Stimulated activated memory B cell treated with anti-CD40 and anti-IgM and Interleukin-4, amounts not matched to agents 10 μg/mL and 1 μg/mL and 100 μg/mL, for 72 hours (primary cell): ENCODE measurements at regions not wholly inside any gene's neighbourhood (a gene's known extent, or its start where the extent isn't known, plus 50 kb on each side); places are given as distances from the start of the nearest gene placed in this dataset.
"Not testable (repeated sequence)": the region's sequence is repeated elsewhere in the genome, so short reads cannot be mapped to it uniquely, and the experiment has no call there.

Source experiments
- ATAC-seq: fragments of 150-1000 bp; cut with Tn5 transposase; 2 replicates; pipeline ENCODE4 v1.10.0; 2021
- H3K27ac Mint-ChIP-seq: one replicate; pipeline ENCODE4 v1.8.0; 2022; ENCODE audit warnings: mild to moderate bottlenecking, mixed read lengths
- H3K27me3 Mint-ChIP-seq: one replicate; pipeline ENCODE4 v1.8.0; 2022; ENCODE audit warnings: mixed read lengths
- H3K36me3 Mint-ChIP-seq: one replicate; pipeline ENCODE4 v1.8.0; 2022; ENCODE audit warnings: mixed read lengths
- H3K4me1 Mint-ChIP-seq: one replicate; pipeline ENCODE4 v1.8.0; 2022; ENCODE audit warnings: mixed read lengths
- H3K4me3 Mint-ChIP-seq: one replicate; pipeline ENCODE4 v1.8.0; 2022; ENCODE audit warnings: mild to moderate bottlenecking, moderate library complexity, mixed read lengths
- H3K9me3 Mint-ChIP-seq: one replicate; pipeline ENCODE4 v1.8.0; 2022; ENCODE audit warnings: mixed read lengths

- Mint-ChIP-seq H3K4me3 (no peak overlapping the region), H3K4me1 (no peaks in the 10 kb centered on the region), H3K36me3 (no peaks in the 10 kb centered on the region), H3K9me3 (no peaks in the 10 kb centered on the region), H3K27ac (no peak overlapping the region), H3K27me3 (peaks cover 4% of the 10 kb centered on the region)
- no peak for ATAC-seq
Measured at GRCh38 chr1:197985351-197985750, 68.2 kb downstream of the LHX9 start.

- Mint-ChIP-seq H3K27me3 (no peaks in the 10 kb centered on the region), H3K4me1 (no peaks in the 10 kb centered on the region), H3K36me3 (no peaks in the 10 kb centered on the region), H3K27ac (no peak overlapping the region), H3K4me3 (no peak overlapping the region), H3K9me3 (no peaks in the 10 kb centered on the region)
- no peak for ATAC-seq
Measured at GRCh38 chr1:197986817-197987216, 69.6 kb downstream of the LHX9 start.

DNA sequence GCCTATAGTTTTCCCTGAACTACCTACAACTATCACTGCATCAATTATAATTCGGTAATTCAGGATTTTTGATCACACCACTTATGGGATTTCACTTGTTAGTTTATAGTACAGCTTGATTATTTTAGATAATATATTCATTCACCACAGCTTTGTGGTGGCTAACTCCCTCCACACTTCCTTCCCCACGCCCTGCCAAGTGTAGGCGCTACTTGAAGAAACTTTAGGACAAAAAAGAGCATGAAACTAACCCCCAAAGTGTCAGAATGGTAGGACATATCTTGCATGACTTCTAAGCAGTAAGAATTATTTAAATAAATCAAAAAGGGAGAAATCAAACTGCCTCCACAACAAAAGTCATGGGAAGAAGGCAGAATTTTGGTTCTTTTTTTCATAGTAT, 70.1 kb downstream of the LHX9 start:
- Mint-ChIP-seq H3K4me3 (no peak overlapping the region), H3K27ac (no peak overlapping the region), H3K36me3 (no peaks in the 10 kb centered on the region)

GRCh38 chr1:197988581-197988980, 71.4 kb downstream of the LHX9 start:
- not testable (repeated sequence) for H3K4me3 Mint-ChIP-seq, H3K36me3 Mint-ChIP-seq, H3K27ac Mint-ChIP-seq, H3K4me1 Mint-ChIP-seq, ATAC-seq, H3K9me3 Mint-ChIP-seq, H3K27me3 Mint-ChIP-seq

More for the DNA sequence above, 70.1 kb downstream of the LHX9 start:
- no peaks in the 10 kb centered on the region for H3K9me3 Mint-ChIP-seq
- ATAC-seq = no peak
- H3K4me1 Mint-ChIP-seq = no peaks in the 10 kb centered on the region
- H3K27me3 Mint-ChIP-seq = no peaks in the 10 kb centered on the region

DNA sequence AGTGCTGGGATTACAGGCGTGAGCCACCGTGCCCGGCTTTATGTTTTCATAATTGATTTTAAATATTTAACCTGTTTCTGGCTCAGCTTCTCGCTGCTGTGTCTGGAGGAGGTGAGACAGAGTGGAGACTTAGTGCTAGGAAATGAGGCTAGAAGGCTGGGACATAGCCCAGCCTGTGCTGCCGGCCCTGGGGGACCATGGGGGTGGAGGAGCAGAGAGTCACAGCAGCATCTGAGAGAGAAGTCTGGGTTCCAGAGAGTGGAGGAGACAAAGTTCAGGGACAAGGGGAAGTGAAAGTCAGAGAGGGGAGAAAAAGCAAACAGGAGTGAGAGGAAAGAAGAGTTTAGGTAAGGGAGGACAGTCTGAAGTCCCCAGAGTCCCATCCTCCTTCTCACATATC, 71.9 kb downstream of the LHX9 start:
- Mint-ChIP-seq H3K27me3 (no peaks in the 10 kb centered on the region), H3K9me3 (no peaks in the 10 kb centered on the region), H3K4me3 (no peak overlapping the region), H3K4me1 (no peaks in the 10 kb centered on the region), H3K36me3 (no peaks in the 10 kb centered on the region), H3K27ac (no peak overlapping the region)
- no peak for ATAC-seq

DNA sequence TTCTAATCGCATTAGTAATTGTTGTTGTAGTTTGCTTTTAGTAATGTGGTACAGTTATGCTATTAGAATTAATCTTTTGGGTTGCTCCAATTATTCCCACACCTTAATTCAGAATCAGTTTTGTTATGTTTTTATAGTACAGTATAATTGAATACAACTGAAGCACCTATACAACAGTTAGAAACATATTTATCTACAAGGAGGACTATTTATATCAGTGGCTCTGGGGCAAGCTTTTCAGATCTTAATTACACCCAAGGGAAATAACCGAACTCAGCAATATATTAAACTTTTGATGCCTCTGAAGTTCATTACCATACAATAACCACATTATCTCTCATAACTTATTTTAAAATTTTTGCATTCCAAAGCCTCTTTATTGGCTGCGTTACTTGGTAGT, 74.4 kb downstream of the LHX9 start:
- Mint-ChIP-seq H3K27ac (no peak overlapping the region), H3K4me1 (no peaks in the 10 kb centered on the region), H3K36me3 (no peaks in the 10 kb centered on the region), H3K4me3 (no peak overlapping the region), H3K9me3 (no peaks in the 10 kb centered on the region), H3K27me3 (no peaks in the 10 kb centered on the region)
- ATAC-seq = no peak

GRCh38 chr1:197994907-197995407, 77.8 kb downstream of the LHX9 start:
- no peaks in the 10 kb centered on the region for H3K4me1 Mint-ChIP-seq
- H3K27ac Mint-ChIP-seq = no peak overlapping the region
- no peak for ATAC-seq
- H3K27me3 Mint-ChIP-seq = peaks cover 14% of the 10 kb centered on the region
- H3K9me3 Mint-ChIP-seq = no peaks in the 10 kb centered on the region
- no peaks in the 10 kb centered on the region for H3K36me3 Mint-ChIP-seq
- H3K4me3 Mint-ChIP-seq = no peak overlapping the region

GRCh38 chr1:197995408-197996258, 78.5 kb downstream of the LHX9 start:
- Mint-ChIP-seq H3K27ac (no peak overlapping the region), H3K27me3 (peaks cover 14% of the 10 kb centered on the region), H3K36me3 (no peaks in the 10 kb centered on the region), H3K4me1 (no peaks in the 10 kb centered on the region), H3K4me3 (no peak overlapping the region), H3K9me3 (no peaks in the 10 kb centered on the region)
- ATAC-seq = no peak

DNA sequence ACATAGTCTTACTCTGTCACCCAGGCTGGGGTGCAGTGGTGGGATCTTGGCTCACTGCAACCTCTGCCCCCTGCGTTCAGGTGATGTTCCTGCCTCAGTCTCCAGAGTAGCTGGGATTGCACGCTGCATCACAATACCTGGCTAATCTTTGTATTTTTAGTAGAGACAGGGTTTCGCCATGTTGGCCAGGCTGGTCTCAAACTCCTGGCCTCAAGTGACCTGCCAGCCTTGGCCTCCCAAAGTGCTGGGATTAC, 79.0 kb downstream of the LHX9 start:
- H3K4me3 Mint-ChIP-seq, H3K4me1 Mint-ChIP-seq, H3K9me3 Mint-ChIP-seq, H3K36me3 Mint-ChIP-seq, H3K27ac Mint-ChIP-seq, ATAC-seq: not testable (repeated sequence)
- H3K27me3 Mint-ChIP-seq = peaks cover 14% of the 10 kb centered on the region

DNA sequence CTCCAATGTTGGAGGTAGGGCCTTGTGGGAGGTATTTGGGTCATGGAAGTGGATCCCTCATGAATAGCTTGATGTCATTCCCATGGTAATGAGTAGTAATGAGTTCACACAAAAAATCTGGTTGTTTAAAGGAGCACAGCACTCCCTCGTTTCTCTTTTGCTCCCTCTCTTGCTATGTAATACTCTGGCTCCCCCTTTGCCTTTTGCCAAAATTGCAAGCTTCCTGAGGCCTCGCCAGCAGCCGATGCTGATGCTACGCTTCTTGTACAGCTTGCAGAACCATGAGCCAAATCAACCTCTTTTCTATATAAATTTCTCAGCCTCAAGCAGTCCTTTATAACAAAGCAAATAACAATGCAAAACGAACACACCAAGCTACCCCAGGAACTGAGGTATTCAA, 80.9 kb downstream of the LHX9 start:
- no peak for ATAC-seq
- Mint-ChIP-seq H3K36me3 (no peaks in the 10 kb centered on the region), H3K4me3 (no peak overlapping the region), H3K9me3 (no peaks in the 10 kb centered on the region), H3K27me3 (peaks cover 14% of the 10 kb centered on the region), H3K4me1 (no peaks in the 10 kb centered on the region), H3K27ac (no peak overlapping the region)

- no peaks in the 10 kb centered on the region for H3K9me3 Mint-ChIP-seq
- no peaks in the 10 kb centered on the region for H3K36me3 Mint-ChIP-seq
- no peak for ATAC-seq
Measured at GRCh38 chr1:198001776-198002408, 84.7 kb downstream of the LHX9 start.

DNA sequence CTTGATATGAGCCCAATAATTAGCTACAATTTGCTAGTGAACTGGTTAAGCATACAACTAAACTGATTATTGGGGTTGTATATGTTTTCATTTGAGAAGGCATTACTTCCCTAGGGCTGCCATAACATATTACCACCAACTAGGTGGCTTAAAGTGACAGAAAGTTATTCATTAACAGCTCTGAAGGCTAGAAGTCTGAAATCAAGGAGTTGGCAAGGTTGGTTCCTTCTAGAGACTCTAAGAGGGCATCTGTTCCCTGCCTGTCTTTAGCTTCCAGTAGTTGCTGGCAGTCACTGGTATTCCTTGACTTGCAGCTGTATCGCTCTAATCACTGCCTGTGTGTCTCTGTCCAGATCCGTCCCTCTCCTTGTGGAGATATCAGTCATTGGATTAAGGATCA, 86.3 kb downstream of the LHX9 start:
- Mint-ChIP-seq H3K9me3 (peaks cover 1% of the 10 kb centered on the region), H3K27me3 (peaks cover 6% of the 10 kb centered on the region), H3K4me3 (no peak overlapping the region), H3K4me1 (no peaks in the 10 kb centered on the region), H3K36me3 (no peaks in the 10 kb centered on the region), H3K27ac (no peak overlapping the region)
- ATAC-seq = peak; percentile 43

More at GRCh38 chr1:198001776-198002408, 84.7 kb downstream of the LHX9 start:
- Mint-ChIP-seq H3K4me1 (no peaks in the 10 kb centered on the region), H3K27ac (no peak overlapping the region), H3K27me3 (peaks cover 14% of the 10 kb centered on the region), H3K4me3 (no peak overlapping the region)

DNA sequence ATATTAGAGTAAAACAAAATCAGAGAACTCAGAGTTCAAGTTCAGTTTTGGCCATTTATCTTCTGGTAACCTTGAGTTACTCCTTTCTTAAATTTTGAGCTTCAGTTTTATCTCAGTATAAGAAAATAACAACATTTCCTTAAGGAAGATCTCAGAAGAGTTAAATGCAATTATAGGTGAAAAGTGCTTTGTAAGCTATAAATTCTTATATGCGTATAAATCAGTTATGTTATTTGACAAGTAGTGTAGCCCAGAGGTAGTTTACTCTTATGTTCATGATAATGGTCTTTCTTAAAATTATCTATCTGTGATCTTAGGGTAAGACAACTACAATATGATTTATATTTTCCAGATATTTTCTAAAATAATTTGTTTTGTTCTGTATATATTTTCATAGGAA, 89.8 kb downstream of the LHX9 start:
- Mint-ChIP-seq H3K4me3 (no peak overlapping the region), H3K27ac (no peak overlapping the region), H3K4me1 (no peaks in the 10 kb centered on the region), H3K27me3 (no peaks in the 10 kb centered on the region), H3K9me3 (peaks cover 21% of the 10 kb centered on the region), H3K36me3 (no peaks in the 10 kb centered on the region)
- no peak for ATAC-seq

DNA sequence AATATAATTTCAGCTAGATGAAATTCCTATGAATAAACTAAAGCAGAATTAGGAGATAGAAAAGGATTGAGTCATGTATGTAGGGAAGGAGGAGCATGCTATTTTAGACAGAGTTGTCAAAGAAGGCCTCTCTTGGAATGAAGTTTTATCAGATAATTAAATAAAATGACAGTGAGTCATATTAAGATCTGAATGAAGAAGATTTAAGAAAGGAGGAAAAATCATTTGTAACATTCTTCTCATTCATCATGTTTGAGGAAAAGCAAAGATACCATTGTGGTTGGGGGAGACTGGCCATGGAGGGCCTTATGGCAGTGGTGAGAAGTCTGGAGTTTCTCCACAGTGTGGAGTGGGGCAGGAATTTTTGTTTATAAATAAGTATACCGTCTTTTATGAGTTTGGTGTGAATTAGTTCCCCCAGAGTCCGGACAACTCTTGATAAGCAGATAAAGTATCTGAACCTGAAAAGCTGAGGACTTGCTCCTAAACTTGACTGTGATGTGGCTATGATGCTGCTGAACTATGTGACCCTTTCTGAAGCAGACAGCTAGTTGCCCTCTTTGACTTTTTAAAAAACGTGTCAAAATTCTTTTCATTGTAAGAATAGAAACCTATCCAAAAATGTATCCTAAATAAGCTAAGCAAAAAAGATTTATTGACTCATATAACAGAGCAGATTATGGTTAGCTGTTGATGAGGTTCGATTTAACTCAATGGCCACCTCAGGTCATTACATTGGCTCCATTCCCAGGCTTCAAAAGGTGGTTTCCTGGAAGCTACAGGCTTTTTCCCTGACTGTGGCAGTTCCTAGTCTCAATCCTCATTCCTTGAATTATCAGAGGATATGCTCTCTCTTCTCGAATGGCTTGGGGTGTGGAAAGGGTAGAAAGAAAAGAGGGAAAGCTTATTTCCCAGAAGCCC, 90.8 kb downstream of the LHX9 start:
- H3K9me3 Mint-ChIP-seq = peaks cover 21% of the 10 kb centered on the region
- no peaks in the 10 kb centered on the region for H3K36me3 Mint-ChIP-seq
- H3K27me3 Mint-ChIP-seq = no peaks in the 10 kb centered on the region
- H3K4me1 Mint-ChIP-seq = no peaks in the 10 kb centered on the region
- ATAC-seq = no peak
- H3K27ac Mint-ChIP-seq = no peak overlapping the region
- H3K4me3 Mint-ChIP-seq = no peak overlapping the region

- Mint-ChIP-seq H3K4me3 (no peak overlapping the region), H3K4me1 (no peaks in the 10 kb centered on the region), H3K27me3 (peaks cover 8% of the 10 kb centered on the region), H3K9me3 (peaks cover 14% of the 10 kb centered on the region), H3K36me3 (no peaks in the 10 kb centered on the region), H3K27ac (no peak overlapping the region)
- ATAC-seq = no peak
Measured at GRCh38 chr1:198014355-198014754, 97.2 kb downstream of the LHX9 start.
